ENCODE measurements at regions not wholly inside any gene's neighbourhood (a gene's known extent, or its start where the extent isn't known, plus 50 kb on each side); places are given as distances from the start of the nearest gene placed in this dataset.

DNA sequence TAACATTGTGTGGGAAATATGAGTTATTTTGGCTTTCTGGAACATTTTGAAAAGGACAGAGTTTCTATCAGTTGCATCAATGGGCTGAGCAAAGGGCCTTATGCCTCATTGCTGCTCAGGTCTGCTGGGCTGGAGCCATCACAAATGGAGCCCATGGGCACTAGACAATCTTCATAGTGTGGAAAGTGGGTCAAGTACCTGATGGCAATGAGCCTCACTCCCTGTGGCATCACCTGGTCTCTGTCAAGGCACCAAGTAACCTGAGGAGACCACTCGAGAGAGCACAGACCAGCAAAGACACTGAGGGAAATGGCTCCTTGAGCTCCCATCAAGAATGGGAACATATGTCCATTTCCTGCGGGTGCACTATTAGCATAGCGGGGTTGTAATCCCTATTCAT lies 96.7 kb upstream of the PPP2R3A start:
- no peak overlapping the region for H3K4me3 ChIP-seq (ENCODE audit: low read length)
- no peak for DNase-seq (ENCODE audit: low read depth, low spot score)

GRCh38 chr3:135869439-135870105 lies 96.0 kb upstream of the PPP2R3A start:
- no peak for DNase-seq (ENCODE audit: low read depth, low spot score)
- no peak overlapping the region for H3K4me3 ChIP-seq (ENCODE audit: low read length)

DNA sequence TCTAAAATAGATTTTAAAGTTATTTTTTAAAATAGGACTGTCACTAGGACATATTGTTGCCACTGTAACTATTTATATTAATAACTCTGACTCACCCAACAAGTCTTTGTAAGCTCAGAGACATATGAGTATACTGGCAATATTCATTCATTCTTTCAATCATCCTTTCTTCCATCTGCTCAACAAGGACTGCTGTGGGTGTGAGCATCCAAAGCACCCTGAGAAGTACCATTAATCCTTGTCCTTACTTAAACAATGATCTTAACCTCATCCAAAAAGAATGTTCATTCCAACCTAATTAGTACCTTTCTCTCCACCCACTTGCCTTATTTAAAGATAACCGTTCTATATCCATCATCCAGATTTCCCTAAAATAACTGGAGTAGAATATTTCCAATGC lies 94.2 kb upstream of the PPP2R3A start:
- H3K4me3 ChIP-seq (ENCODE audit: low read length) = no peak overlapping the region
- DNase-seq (ENCODE audit: low read depth, low spot score) = no peak

GRCh38 chr3:135874035-135874434 lies 91.5 kb upstream of the PPP2R3A start:
- DNase-seq (ENCODE audit: low read depth, low spot score) = no peak
- no peak overlapping the region for H3K4me3 ChIP-seq (ENCODE audit: low read length)

GRCh38 chr3:135878501-135878900 lies 87.0 kb upstream of the PPP2R3A start:
- no peak overlapping the region for H3K4me3 ChIP-seq (ENCODE audit: low read length)
- DNase-seq (ENCODE audit: low read depth, low spot score) = no peak

DNA sequence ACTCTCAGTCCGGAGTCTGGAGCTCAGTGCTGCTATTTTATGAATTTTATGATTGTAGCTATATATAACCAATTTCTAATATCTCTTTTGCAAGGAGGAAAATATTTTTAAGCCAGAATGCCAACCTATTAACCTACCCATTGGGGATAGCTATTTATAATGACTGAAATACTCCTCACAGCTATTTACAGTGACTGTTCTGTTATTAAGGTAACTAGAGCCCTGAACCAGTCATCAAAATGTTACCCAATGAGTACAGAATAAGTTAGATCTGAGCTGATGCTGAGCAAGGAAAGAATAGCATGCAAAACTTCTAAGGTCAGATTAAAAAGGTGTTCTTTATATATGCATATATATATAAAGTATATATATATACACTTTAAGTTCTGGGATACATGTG lies 79.6 kb upstream of the PPP2R3A start:
- H3K4me3 ChIP-seq (ENCODE audit: low read length) = no peak overlapping the region
- DNase-seq (ENCODE audit: low read depth, low spot score) = no peak

GRCh38 chr3:135887220-135887619 lies 78.3 kb upstream of the PPP2R3A start:
- DNase-seq (ENCODE audit: low read depth, low spot score) = no peak
- no peak overlapping the region for H3K4me3 ChIP-seq (ENCODE audit: low read length)

- H3K4me3 ChIP-seq (ENCODE audit: low read length) = no peak overlapping the region
- DNase-seq (ENCODE audit: low read depth, low spot score) = no peak
Observed at GRCh38 chr3:135889443-135889842, 76.1 kb upstream of the PPP2R3A start.

GRCh38 chr3:135891121-135891520 lies 74.4 kb upstream of the PPP2R3A start:
- no peak overlapping the region for H3K4me3 ChIP-seq (ENCODE audit: low read length)
- no peak for DNase-seq (ENCODE audit: low read depth, low spot score)

DNA sequence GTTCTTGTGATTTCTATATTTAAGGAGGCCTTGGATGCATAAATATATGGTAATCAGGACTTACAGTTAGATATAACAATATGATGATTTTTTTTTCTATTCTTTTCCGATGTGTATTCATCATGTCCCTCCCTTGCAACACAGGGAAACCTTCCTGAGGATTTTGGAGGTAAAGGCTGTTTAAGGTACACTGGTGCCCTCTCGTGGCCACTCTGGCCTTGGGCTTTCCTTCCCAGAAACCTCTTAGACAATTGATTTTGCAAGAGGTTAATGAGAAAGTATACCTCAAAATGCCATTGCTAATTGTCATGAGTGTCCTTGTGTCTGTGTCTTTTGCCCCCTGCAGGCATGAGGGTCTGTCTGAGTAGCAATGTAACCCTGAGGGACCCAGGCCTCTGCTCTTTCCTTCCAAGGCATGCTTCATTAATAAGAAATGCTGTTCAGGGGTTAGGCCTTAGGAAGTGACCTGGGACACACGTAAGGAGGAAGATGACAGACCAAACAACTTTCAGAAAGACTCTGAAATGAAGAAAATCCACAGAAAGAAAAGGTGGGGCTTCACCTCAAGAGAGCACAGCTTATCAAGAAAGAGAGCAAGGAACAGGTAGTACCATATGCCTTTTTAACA lies 70.3 kb upstream of the PPP2R3A start:
- DNase-seq (ENCODE audit: low read depth, low spot score) = peak; percentile 52
- H3K4me3 ChIP-seq (ENCODE audit: low read length) = no peak overlapping the region

DNA sequence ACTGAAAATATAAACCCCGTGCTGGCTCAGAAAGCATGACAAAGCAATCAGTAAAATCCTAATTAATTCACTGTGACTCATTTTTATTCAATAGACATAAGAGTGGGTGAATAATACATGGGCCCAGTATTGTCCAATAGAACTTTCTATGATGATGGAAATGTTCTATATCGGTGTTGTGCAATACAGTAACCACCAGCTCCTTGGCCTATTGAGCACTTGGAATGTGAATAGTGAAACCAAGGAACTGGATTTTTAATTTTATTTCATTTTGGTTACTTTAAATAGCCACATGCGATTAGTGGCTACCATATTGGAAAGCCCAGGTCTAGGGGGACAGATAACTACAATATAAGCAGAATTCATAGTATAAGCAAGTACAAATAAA lies 69.8 kb upstream of the PPP2R3A start:
- no peak for DNase-seq (ENCODE audit: low read depth, low spot score)
- H3K4me3 ChIP-seq (ENCODE audit: low read length) = no peak overlapping the region

DNA sequence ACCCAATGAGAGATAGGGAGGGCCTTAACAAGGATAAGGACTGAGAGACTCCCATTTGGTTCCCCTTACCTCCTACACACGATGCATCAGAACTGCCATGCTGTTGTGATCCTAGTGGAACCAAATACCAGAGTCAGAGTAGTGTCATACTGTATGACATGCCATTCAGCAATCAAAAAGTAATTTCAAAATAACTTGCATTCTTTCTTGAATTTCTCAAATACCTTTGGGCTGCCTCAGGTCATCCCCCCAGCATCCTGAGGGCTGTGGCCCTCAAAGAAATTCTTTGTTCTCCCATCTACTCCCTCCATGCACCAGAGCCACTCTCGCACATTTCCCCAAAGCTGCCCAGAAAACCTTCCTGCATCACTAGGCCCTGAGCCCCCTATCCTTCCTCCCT lies 68.9 kb upstream of the PPP2R3A start:
- no peak for DNase-seq (ENCODE audit: low read depth, low spot score)
- H3K4me3 ChIP-seq (ENCODE audit: low read length) = no peak overlapping the region

- no peak overlapping the region for H3K4me3 ChIP-seq (ENCODE audit: low read length)
- no peak for DNase-seq (ENCODE audit: low read depth, low spot score)
Observed at GRCh38 chr3:135897715-135898114, 67.8 kb upstream of the PPP2R3A start.

- no peak for DNase-seq (ENCODE audit: low read depth, low spot score)
Observed at GRCh38 chr3:135898774-135899173, 66.8 kb upstream of the PPP2R3A start.

GRCh38 chr3:135905058-135905724 lies 60.3 kb upstream of the PPP2R3A start:
- no peak overlapping the region for H3K4me3 ChIP-seq (ENCODE audit: low read length)
- no peak for DNase-seq (ENCODE audit: low read depth, low spot score)

More at GRCh38 chr3:135898774-135899173, 66.8 kb upstream of the PPP2R3A start:
- no peak overlapping the region for H3K4me3 ChIP-seq (ENCODE audit: low read length)

DNA sequence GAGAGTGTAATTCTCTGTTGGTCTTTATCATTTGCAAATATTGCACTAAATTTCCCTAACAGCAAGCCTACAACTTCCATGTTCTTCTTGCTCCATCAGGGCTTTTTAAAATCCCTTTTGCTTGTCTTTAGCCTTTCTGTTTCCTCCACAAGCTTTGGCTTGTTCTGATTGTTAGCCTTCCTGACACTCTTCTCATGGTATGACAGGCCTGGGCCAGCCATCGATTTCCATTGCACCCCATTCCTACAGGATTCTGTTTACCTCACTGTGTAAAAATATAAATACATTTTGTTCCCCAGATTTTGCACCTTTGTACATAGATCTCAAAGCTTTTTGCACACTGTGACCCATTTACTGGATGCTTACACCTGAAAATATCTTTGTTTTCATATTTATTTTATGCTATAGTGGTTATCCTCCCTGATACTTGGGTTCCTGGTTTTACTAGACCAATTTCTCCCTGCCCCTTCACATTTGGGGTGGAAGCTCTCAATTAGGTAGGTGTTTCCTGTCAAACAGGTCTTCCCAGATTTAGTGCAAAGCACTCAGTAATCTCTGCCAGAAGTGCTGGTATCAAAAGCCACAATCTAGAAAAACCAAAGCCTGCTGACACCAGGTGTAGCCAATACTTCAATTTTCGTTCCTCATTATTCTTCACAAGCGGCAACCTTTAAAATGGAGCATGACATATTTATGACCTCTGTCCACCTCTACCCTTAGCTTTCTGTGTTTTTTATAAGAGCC lies 57.9 kb upstream of the PPP2R3A start:
- H3K4me3 ChIP-seq (ENCODE audit: low read length) = no peak overlapping the region
- no peak for DNase-seq (ENCODE audit: low read depth, low spot score)

- no peak for DNase-seq (ENCODE audit: low read depth, low spot score)
- no peak overlapping the region for H3K4me3 ChIP-seq (ENCODE audit: low read length)
Observed at GRCh38 chr3:135908225-135908624, 57.3 kb upstream of the PPP2R3A start.

- no peak for DNase-seq (ENCODE audit: low read depth, low spot score)
- H3K4me3 ChIP-seq (ENCODE audit: low read length) = no peak overlapping the region
Observed at GRCh38 chr3:135908737-135909136, 56.8 kb upstream of the PPP2R3A start.

DNA sequence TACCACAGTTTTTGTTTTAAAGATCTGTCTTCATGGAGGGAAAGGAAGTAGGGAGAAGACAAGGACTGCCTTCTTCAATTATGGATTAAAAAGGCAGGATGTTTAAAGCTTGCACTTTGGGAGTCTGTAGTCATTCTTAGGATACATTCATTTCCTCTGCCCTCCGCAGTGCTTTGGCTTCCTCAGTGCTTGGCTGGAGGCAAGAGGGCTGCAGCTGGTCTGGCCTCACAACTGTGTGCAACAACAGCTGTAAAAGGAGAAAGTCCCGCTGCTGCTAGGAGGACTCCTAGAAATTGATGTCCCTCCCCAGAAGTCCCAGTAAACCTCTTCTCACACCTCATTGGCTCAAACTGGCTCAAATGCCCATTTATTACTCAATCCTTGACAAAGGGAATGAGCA lies 54.4 kb upstream of the PPP2R3A start:
- H3K4me3 ChIP-seq (ENCODE audit: low read length) = no peak overlapping the region
- DNase-seq (ENCODE audit: low read depth, low spot score) = no peak

DNA sequence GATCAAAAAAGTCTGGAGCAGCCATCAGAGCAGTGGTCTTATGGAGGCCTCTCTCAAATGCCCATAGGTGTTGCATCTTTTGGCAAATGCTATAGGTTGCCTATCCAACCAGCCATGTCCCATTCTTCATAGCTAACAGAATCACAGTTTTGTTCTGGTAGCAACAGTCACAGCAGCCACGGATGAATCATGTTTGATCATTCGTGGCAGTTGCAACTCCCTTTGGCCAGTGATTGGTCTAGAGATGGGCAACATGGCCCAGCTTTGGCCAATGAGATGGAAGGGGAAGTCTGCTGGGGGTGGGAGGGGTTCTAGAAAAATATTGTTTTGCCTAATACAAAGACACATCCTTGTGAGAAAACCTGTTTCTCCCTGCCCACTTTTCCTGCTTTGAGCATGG lies 50.3 kb upstream of the PPP2R3A start:
- no peak overlapping the region for H3K4me3 ChIP-seq (ENCODE audit: low read length)
- DNase-seq (ENCODE audit: low read depth, low spot score) = no peak
